ENCODE measurements at regions not wholly inside any gene's neighbourhood (a gene's known extent, or its start where the extent isn't known, plus 50 kb on each side); places are given as distances from the start of the nearest gene placed in this dataset.

- Histone ChIP-seq H3K4me1 (ENCODE audit: control insufficient read depth, insufficient read depth, low read length) (no peaks in the 10 kb centered on the region), H3K9me3 (ENCODE audit: control insufficient read depth, insufficient read depth, low read depth, low read length) (no peaks in the 10 kb centered on the region), H3K36me3 (ENCODE audit: control insufficient read depth in 2 of 2, insufficient read depth in 1 of 2, low read length in 2 of 2) (no peaks in the 10 kb centered on the region), H3K27ac (ENCODE audit: extremely low read depth, low read depth, low read length) (no peak overlapping the region), H3K4me3 (ENCODE audit: low read depth, low read length) (no peak overlapping the region)
- no peak for TF ChIP-seq ZBTB44 (tag by site-specific recombination; IDR thresholded peaks at IDR 0.05)
- ChIA-PET POLR2A (no interaction called here), CTCF (interaction anchor here (0.6 kb wide), 1 partner anchor 1981 kb away, joined by 3 read pairs; no protein-coding TSS in a partner anchor)
These were observed 385.2 kb downstream of the EPHA4 start for GRCh38 chr2:221186873-221187272.

GRCh38 chr2:221189431-221190067, 382.6 kb downstream of the EPHA4 start:
- no peaks in the 10 kb centered on the region for H3K36me3 ChIP-seq (ENCODE audit: control insufficient read depth in 2 of 2, insufficient read depth in 1 of 2, low read length in 2 of 2)
- CTCF ChIA-PET = interaction anchor here (0.5 to 1.1 kb wide), 3 partner anchors 168 to 1500 kb away, joined by 3 read pairs; no protein-coding TSS in a partner anchor
- POLR2A ChIA-PET = no interaction called here
- TF ChIP-seq ZNF157 (tag by site-specific recombination; IDR thresholded peaks at IDR 0.05) = no peak
- TF ChIP-seq ZNF610 (tag by site-specific recombination; IDR thresholded peaks at IDR 0.05; ENCODE audit: borderline replicate concordance) = no peak
- TF ChIP-seq ZSCAN23 (tag by site-specific recombination; IDR thresholded peaks at IDR 0.05) = no peak
- no peak for TF ChIP-seq HIC1 (tag by site-specific recombination; IDR thresholded peaks at IDR 0.05)
- TF ChIP-seq ZNF324 (tag by site-specific recombination; IDR thresholded peaks at IDR 0.05) = no peak
- TF ChIP-seq ZNF639 (tag by site-specific recombination; IDR thresholded peaks at IDR 0.05) = no peak
- no peak for TF ChIP-seq ZNF223 (tag by site-specific recombination; IDR thresholded peaks at IDR 0.05)
- no peak for TF ChIP-seq ZNF76 (tag by site-specific recombination; IDR thresholded peaks at IDR 0.05; ENCODE audit: borderline replicate concordance, low read depth)
- TF ChIP-seq ZBTB21 (tag by site-specific recombination; IDR thresholded peaks at IDR 0.05) = no peak
- no peak for TF ChIP-seq HOXC10 (CRISPR knock-in tag; IDR thresholded peaks at IDR 0.05)
- no peak for TF ChIP-seq PRDM10 (tag by site-specific recombination; IDR thresholded peaks at IDR 0.05)
- TF ChIP-seq ZNF585B (tag by site-specific recombination; IDR thresholded peaks at IDR 0.05) = no peak
- no peak for TF ChIP-seq ZNF580 (tag by site-specific recombination; IDR thresholded peaks at IDR 0.05)
- no peak for TF ChIP-seq ZBTB6 (tag by site-specific recombination; IDR thresholded peaks at IDR 0.05)
- H3K4me1 ChIP-seq (ENCODE audit: control insufficient read depth, insufficient read depth, low read length) = no peaks in the 10 kb centered on the region
- no peak overlapping the region for H3K27ac ChIP-seq (ENCODE audit: extremely low read depth, low read depth, low read length)
- no peak overlapping the region for H3K4me3 ChIP-seq (ENCODE audit: low read depth, low read length)
- H3K9me3 ChIP-seq (ENCODE audit: control insufficient read depth, insufficient read depth, low read depth, low read length) = no peaks in the 10 kb centered on the region
